HG02981 (cell line): ENCODE measurements at regions not wholly inside any gene's neighbourhood (a gene's known extent, or its start where the extent isn't known, plus 50 kb on each side); places are given as distances from the start of the nearest gene placed in this dataset.
"Not testable (repeated sequence)": the region's sequence is repeated elsewhere in the genome, so short reads cannot be mapped to it uniquely, and the experiment has no call there.

Source experiments
- ATAC-seq: cut with Tn5 transposase; IDR thresholded peaks from one replicate; pipeline ENCODE4 v1.9.1; 2021; ENCODE audit warnings: mild to moderate bottlenecking, moderate library complexity; ENCODE audit not compliant: unreplicated experiment

DNA sequence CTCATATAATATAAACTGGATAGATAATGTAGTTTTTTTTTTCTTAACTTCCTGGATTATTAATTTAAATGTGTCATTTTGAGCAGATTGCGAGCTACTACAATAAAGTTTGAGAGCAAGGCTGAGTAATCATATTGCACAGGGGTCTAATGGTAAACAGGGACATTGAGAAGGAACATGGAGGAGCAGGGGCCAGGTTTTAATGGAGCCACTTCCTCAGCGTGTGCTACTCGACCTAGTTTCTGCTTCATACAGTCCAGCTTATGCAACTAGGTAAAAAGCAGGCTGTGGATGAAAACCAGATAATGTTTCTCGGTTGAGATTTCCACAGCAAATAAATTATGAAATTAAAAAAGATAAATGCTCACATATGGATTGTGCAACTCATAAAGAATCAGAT lies 1915.7 kb upstream of the CELF4 start:
- ATAC-seq, result no peak

GRCh38 chr18:39480494-39481195 lies 1915.0 kb upstream of the CELF4 start:
- no peak for ATAC-seq

GRCh38 chr18:39464006-39464405 lies 1898.4 kb upstream of the CELF4 start:
- ATAC-seq, result no peak

GRCh38 chr18:39462436-39462835 lies 1896.8 kb upstream of the CELF4 start:
- no peak for ATAC-seq

DNA sequence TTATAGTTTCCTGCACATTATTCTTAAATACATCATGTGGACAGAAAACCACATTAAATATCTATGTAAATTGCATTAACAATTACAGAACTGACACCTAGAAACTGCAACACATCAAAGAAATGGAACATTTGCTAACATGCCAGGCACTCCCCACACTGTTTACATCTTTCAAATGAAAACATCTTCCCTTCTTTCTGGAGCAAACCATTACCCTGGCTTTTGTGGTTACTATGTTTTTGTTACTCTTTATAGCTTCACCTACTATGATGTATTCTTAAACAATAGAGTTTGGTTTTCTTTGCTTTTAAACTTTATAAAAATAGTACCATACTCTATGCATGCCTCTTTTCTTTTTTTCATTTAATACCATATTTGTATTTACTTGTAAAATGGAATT lies 1894.5 kb upstream of the CELF4 start:
- no peak for ATAC-seq

GRCh38 chr18:39455285-39455684 lies 1889.7 kb upstream of the CELF4 start:
- ATAC-seq, result no peak

GRCh38 chr18:39454866-39455265 lies 1889.3 kb upstream of the CELF4 start:
- ATAC-seq, result no peak

- ATAC-seq, result no peak
Observed at GRCh38 chr18:39453882-39454281, 1888.3 kb upstream of the CELF4 start.

DNA sequence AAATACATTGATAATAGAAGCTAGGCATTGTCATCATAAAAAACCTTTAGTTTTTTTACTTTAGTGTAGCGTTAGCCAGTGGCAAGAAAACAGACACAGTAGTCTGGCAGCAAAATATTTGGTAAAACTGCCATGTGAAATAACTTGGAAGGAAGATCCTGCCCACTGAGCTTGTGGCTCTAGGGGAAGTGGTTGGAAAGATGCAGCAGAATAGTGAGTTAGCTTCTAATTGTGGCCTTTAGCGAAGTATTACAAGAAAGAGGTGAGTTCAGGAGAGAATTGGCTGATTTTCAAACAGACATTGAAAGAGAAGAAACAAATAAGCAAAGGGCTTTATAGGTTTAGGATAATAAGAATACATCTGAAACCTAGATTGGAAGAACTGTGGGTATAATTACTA lies 1887.8 kb upstream of the CELF4 start:
- no peak for ATAC-seq

DNA sequence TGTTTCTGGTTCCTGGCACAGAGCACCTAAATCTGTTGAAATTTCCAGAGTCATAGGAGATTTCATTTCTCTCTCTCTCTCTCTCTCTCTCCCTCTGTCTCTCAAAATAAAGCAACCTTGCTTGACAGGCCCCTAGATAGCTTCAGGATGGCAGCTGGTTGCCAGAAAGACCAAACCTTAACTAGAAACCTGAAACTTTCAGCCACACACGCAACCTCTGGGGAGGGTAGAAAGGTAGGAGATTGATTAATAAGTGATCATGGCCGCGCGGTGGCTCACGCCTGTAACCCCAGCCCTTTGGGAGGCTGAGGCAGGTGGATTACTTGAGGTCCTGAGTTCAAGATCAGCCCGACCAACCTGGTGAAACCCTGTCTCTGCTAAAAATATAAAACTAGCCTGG lies 1885.4 kb upstream of the CELF4 start:
- ATAC-seq, result no peak

DNA sequence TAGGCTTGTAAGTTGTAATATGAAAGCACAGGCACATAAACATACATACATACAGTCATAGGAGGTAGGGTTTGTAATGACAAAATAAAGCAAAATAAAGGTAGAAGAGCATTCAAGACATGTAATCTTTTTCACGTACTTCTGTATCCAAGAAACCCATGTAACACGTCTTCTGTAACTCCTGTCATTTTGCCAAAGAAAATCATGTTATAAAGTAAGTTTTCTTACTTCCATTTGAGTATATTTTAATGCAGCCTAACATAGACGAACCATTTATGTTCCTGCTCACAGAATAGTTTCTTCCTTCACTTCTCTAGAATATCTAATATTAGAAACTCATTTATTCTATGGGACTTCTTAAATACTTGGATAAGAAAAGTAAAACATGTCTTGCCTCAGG lies 1884.0 kb upstream of the CELF4 start:
- no peak for ATAC-seq

- no peak for ATAC-seq
Observed at GRCh38 chr18:39448942-39449341, 1883.3 kb upstream of the CELF4 start.

DNA sequence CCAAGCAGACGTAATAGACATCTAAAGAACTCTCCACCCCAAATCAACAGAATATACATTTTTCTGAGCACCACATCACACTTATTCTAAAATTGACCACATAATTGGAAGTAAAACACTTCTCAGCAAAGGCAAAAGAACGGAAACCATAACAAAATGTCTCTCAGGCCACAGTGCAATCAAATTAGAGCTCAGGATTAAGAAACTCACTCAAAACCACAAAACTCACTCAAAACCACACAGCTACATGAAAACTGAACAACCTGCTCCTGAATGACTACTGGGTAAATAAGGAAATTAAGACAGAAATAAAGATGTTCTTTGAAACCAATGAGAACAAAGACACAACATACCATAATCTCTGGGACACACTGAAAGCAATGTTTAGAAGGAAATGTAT lies 1879.4 kb upstream of the CELF4 start:
- ATAC-seq, result not testable (repeated sequence)

GRCh38 chr18:39441648-39442047 lies 1876.0 kb upstream of the CELF4 start:
- ATAC-seq, result no peak

DNA sequence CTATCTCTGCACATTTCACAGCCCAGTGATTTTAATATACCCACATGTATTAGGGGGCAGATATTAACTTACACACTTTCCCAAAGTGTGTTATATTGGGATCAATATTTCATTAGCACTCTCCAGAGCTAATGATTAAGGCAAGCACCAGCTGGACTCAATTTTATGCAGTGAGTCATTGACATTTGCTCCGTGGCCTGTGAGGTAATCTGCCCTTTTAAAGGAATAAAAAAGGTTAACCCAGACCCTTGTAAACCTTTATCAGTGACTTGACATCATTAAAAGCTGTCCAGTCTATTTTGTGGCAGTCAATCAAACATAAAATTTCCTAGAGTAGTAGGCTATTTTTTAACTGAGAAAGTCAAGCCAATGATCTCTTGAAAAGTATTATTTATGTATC lies 1870.4 kb upstream of the CELF4 start:
- ATAC-seq, result no peak

DNA sequence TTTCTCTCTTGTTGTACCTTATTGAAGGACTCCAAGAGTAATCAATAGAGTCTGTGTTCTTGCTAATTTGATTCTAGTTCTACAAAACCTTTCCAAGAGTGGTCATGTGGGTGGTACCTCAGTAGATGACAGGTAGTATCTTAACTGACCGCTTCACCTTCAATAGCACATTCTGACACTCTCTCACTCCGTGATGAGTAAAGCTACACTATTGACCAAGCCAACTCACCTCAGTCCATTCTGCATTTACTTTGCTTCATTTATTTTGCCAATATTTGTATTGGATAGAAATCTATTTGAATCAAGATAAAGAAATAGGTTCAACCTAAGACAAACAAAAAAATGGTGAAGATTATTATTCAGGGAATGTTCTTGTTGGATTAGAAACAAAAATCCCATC lies 1869.6 kb upstream of the CELF4 start:
- no peak for ATAC-seq

- ATAC-seq, result no peak
Observed at GRCh38 chr18:39434223-39434920, 1868.8 kb upstream of the CELF4 start.

DNA sequence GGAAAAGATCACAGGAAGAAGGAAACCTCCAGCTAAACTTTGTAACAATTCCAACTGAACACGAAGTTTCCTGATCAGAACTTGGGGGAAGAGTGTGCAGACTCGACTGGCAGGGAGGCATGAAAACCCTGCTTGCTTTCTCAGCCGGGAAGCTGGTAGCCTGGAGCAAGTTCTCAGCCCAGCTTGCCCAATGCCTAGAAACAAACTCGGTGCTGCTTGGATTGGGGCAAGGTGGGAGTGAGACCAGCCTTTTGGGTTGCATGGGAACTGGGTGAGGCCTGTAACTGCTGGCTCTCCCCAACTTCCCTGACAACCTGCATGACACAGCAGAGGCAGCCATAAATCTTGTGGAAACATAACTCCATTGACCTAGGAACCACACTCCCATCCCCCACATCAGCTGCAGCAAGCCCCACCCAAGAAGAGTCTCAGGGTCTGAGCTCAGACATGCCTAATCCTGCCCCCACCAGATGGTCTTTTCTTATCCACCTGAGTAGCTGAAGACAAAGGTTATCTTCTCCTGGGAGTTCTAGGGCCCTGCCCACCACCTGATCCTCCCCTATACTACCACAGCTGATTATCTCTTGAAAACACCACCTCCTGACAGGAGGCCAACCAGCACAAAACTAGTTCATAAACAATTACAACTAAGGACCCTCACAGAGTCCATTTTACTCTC lies 1859.7 kb upstream of the CELF4 start:
- no peak for ATAC-seq

DNA sequence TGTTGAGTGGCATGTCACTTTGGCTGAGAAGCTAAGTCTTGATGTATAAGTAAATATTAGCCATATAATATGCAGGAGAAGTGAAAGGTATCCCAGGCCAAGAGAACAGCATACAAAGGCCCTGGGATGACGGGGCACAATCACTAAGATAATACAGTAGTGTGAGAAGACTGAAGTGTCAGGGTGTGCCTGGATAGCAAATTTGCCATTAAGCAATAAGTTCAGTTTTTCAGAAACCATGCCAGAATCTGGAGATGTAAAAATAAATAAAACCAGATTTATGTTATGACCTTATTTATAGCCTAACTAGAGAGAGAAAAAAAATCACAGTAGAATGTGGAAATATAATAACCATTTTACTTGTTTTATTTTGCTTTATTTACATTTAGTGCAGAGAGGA lies 1858.7 kb upstream of the CELF4 start:
- no peak for ATAC-seq

- no peak for ATAC-seq
Observed at GRCh38 chr18:39421276-39421675, 1855.7 kb upstream of the CELF4 start.

- no peak for ATAC-seq
Observed at GRCh38 chr18:39419315-39419714, 1853.7 kb upstream of the CELF4 start.

DNA sequence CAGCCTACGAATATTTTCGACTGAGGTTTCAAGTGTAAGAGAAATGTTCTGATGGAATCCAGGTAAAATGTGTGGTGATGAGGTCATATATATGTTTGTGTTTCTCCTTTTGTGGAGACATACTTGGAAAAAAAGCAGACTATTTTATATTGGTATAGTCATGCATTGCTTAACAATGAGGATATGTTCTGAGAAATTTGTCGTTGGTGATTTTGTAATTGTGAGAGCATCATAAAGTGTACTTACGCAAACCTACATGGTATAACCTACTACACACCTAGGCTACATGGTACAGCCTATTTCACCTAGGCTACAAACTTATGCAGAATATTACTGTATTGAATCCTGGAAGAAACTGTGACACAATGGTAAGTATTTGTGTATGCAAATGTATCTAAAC lies 1849.9 kb upstream of the CELF4 start:
- no peak for ATAC-seq
